MM.1S (cell line): ENCODE measurements at regions not wholly inside any gene's neighbourhood (a gene's known extent, or its start where the extent isn't known, plus 50 kb on each side); places are given as distances from the start of the nearest gene placed in this dataset.

Experiments
- DNase-seq: peaks from one replicate; pipeline ENCODE4 v3.0.0-alpha.2; 2015
- H2AFZ ChIP-seq: fragments of 300-600 bp; sonication (generic); 2 replicates; pipeline ENCODE4 v1.6.0; 2016; ENCODE audit warnings: antibody characterized with exemption, low read length
- H3F3A ChIP-seq: fragments of 300-600 bp; sonication (generic); 2 replicates; pipeline ENCODE4 v1.6.1; 2016; ENCODE audit warnings: mild to moderate bottlenecking, antibody characterized with exemption, low read length, moderate library complexity, mixed read lengths; ENCODE audit not compliant: insufficient read depth
- H3K27ac ChIP-seq: fragments of 300-600 bp; sonication (generic); 2 replicates; pipeline ENCODE4 v1.5.1; 2016; ENCODE audit warnings: mild to moderate bottlenecking, low read length
- H3K27me3 ChIP-seq: fragments of 300-600 bp; sonication (generic); replicated peaks from 2 replicates; pipeline ENCODE4 v1.6.0; 2016; ENCODE audit warnings: low read length; ENCODE audit not compliant: insufficient read depth
- H3K36me3 ChIP-seq: fragments of 300-600 bp; sonication (generic); replicated peaks from 2 replicates; pipeline ENCODE4 v1.6.1; 2016; ENCODE audit warnings: mild to moderate bottlenecking, low read length, mixed read lengths; ENCODE audit not compliant: insufficient read depth
- H3K4me1 ChIP-seq: fragments of 300-600 bp; sonication (generic); 2 replicates; pipeline ENCODE4 v1.6.1; 2016; ENCODE audit warnings: low read length, mixed read lengths
- H3K4me2 ChIP-seq: fragments of 300-600 bp; sonication (generic); 2 replicates; pipeline ENCODE4 v1.6.0; 2016; ENCODE audit warnings: low read depth, low read length
- H3K4me3 ChIP-seq: fragments of 300-600 bp; sonication (generic); 2 replicates; pipeline ENCODE4 v1.5.1; 2016; ENCODE audit warnings: low read length, mixed read lengths
- H3K79me2 ChIP-seq: fragments of 300-600 bp; sonication (generic); 2 replicates; pipeline ENCODE4 v1.6.1; 2016; ENCODE audit warnings: mixed run types, low read length, mixed read lengths
- H3K9ac ChIP-seq: fragments of 300-600 bp; sonication (generic); 2 replicates; pipeline ENCODE4 v1.6.1; 2016; ENCODE audit warnings: low read length, mixed read lengths
- H3K9me2 ChIP-seq: fragments of 300-600 bp; sonication (generic); replicated peaks from 2 replicates; pipeline ENCODE4 v1.6.1; 2016; ENCODE audit warnings: mild to moderate bottlenecking, low read length, mixed read lengths; ENCODE audit not compliant: insufficient read depth
- H3K9me3 ChIP-seq: fragments of 300-600 bp; sonication (generic); replicated peaks from 2 replicates; pipeline ENCODE4 v1.6.1; 2016; ENCODE audit warnings: mild to moderate bottlenecking, low read length, mixed read lengths; ENCODE audit not compliant: insufficient read depth
- H4K20me1 ChIP-seq: fragments of 300-600 bp; sonication (generic); 2 replicates; pipeline ENCODE4 v1.6.1; 2016; ENCODE audit warnings: mild to moderate bottlenecking, low read length, moderate library complexity, mixed read lengths; ENCODE audit not compliant: insufficient read depth
- CTCF ChIP-seq: fragments of 300-600 bp; sonication (generic); IDR thresholded peaks from 2 replicates; pipeline ENCODE4 v1.5.1; 2016; ENCODE audit warnings: antibody characterized with exemption, low read length, mixed read lengths
- EZH2 ChIP-seq: fragments of 300-600 bp; sonication (generic); optimal IDR thresholded peaks from 2 replicates; pipeline ENCODE3; 2017; ENCODE audit warnings: low read depth, mild to moderate bottlenecking, antibody characterized with exemption, low read length, mixed read lengths
- EZH2phosphoT487 ChIP-seq: fragments of 300-600 bp; sonication (generic); IDR thresholded peaks from 2 replicates; pipeline ENCODE4 v1.6.1; 2018; ENCODE audit warnings: antibody characterized with exemption, low read length

- H3K27me3 ChIP-seq, result no peaks in the 10 kb centered on the region
Observed at GRCh38 chr2:122007126-122007525, 251.7 kb downstream of the TSN start.

GRCh38 chr2:122007577-122007976 lies 252.1 kb downstream of the TSN start:
- no peak overlapping the region for H3K27ac ChIP-seq
- DNase-seq, result no peak
- H4K20me1 ChIP-seq, result no peaks in the 10 kb centered on the region
- no peaks in the 10 kb centered on the region for H3K9me2 ChIP-seq
- no peak overlapping the region for H3K4me2 ChIP-seq
- no peaks in the 10 kb centered on the region for H3K9me3 ChIP-seq
- H3K36me3 ChIP-seq, result no peaks in the 10 kb centered on the region
- H3K27me3 ChIP-seq, result no peaks in the 10 kb centered on the region
- no peaks in the 10 kb centered on the region for H3K79me2 ChIP-seq
- H3K9ac ChIP-seq, result no peak overlapping the region
- H3K4me3 ChIP-seq, result no peak overlapping the region
- H2AFZ ChIP-seq, result no peak overlapping the region
- TF ChIP-seq CTCF (no peak), EZH2phosphoT487 (no peak), EZH2 (no peak)
- no peaks in the 10 kb centered on the region for H3F3A ChIP-seq
- H3K4me1 ChIP-seq, result no peaks in the 10 kb centered on the region

More at GRCh38 chr2:122007126-122007525, 251.7 kb downstream of the TSN start:
- Histone ChIP-seq H3K36me3 (no peaks in the 10 kb centered on the region), H2AFZ (no peak overlapping the region), H3K9me3 (no peaks in the 10 kb centered on the region), H3K9me2 (no peaks in the 10 kb centered on the region), H3K4me2 (no peak overlapping the region), H3K79me2 (no peaks in the 10 kb centered on the region), H3K27ac (no peak overlapping the region), H3K4me3 (no peak overlapping the region), H3K9ac (no peak overlapping the region), H3K4me1 (no peaks in the 10 kb centered on the region), H3F3A (no peaks in the 10 kb centered on the region), H4K20me1 (no peaks in the 10 kb centered on the region)
- no peak for DNase-seq
- TF ChIP-seq EZH2phosphoT487 (no peak), CTCF (no peak), EZH2 (no peak)

DNA sequence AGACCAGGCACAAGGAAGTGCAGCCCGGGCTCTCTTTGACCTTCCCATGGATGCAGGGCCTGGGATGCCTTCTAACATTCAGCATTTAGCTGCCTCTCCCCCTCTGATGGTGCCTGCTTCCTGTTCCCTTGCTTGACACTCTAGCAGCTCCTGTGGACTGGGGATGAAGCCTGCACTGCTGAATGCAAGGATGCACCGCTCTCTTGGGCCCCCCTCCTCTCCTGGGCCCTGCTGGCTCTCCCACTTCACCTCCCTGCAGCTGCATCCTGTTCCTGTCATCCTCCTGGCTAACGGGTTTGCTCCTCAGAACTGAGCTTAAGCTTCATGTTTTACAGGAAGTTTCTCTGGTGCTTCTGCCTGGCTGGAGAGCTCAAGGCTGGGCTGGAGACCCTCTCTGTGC lies 254.1 kb downstream of the TSN start:
- Histone ChIP-seq H3K4me2 (no peak overlapping the region), H3K9me3 (no peaks in the 10 kb centered on the region), H3K36me3 (no peaks in the 10 kb centered on the region), H3K4me3 (no peak overlapping the region), H4K20me1 (no peaks in the 10 kb centered on the region), H3F3A (no peaks in the 10 kb centered on the region), H3K27me3 (no peaks in the 10 kb centered on the region), H3K79me2 (no peaks in the 10 kb centered on the region), H3K9me2 (no peaks in the 10 kb centered on the region), H3K27ac (no peak overlapping the region), H3K4me1 (no peaks in the 10 kb centered on the region), H2AFZ (no peak overlapping the region), H3K9ac (no peak overlapping the region)
- no peak for DNase-seq
- TF ChIP-seq EZH2phosphoT487 (no peak), EZH2 (no peak), CTCF (no peak)
